ENCODE measurements at regions not wholly inside any gene's neighbourhood (a gene's known extent, or its start where the extent isn't known, plus 50 kb on each side); places are given as distances from the start of the nearest gene placed in this dataset.

DNA sequence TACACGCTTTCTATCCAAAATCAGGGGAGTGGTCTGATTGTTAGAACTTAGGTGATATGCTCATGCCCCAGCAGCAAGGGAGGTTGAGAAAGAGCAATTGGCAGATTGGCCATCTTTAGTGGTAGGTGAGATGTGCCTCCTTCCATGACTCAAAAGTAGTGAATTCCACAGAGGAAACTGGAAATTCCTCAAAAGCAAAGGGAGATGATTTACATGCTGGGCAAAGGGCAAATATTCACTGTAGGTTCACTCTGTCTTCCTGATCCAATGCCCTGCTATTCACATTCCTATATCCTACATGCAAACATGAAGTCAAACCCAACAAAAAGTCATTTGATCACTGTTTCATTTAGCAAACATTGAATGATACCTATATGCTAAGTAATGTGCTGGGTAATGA, 130.1 kb upstream of the ZNF608 start:
- intact Hi-C loops (cut with micrococcal nuclease; ENCODE audit: unreplicated experiment) (no loop called here), in situ Hi-C loops (cut with HindIII; ENCODE audit: extremely low pct_ligation_motif_present, low pct_unique_long_range_greater_than_20kb) (no loop called here)
- no peaks in the 10 kb centered on the region for H3K79me2 ChIP-seq (ENCODE audit: insufficient read depth, low read length)
- no peak for FAIRE-seq
- ChIA-PET CTCF (ENCODE audit: low intra/inter-chr PET ratio, low total read pairs) (no interaction called here), POLR2A (no interaction called here)
- H3K27me3 ChIP-seq (ENCODE audit: control insufficient read depth in 1 of 2, insufficient read depth in 2 of 2, low read length in 2 of 2): no peaks in the 10 kb centered on the region
- no peaks in the 10 kb centered on the region for H4K20me1 ChIP-seq (ENCODE audit: insufficient read depth, low read length)
- no peaks in the 10 kb centered on the region for H3K4me1 ChIP-seq (ENCODE audit: insufficient read depth, low read length)
- no peak overlapping the region for H3K9ac ChIP-seq (ENCODE audit: insufficient read depth, low read depth, low read length)
- no peak for ATAC-seq
- no peak overlapping the region for H2AFZ ChIP-seq (ENCODE audit: low read length)
- no TSS peak for BruUV-seq (replicated peaks)
- no peaks in the 10 kb centered on the region for H3K36me3 ChIP-seq (replicated peaks in 1 of 2; ENCODE audit: control insufficient read depth in 1 of 2, insufficient read depth in 2 of 2, low read length in 2 of 2)
- TF ChIP-seq BCL6 (CRISPR knock-in tag; IDR thresholded peaks at IDR 0.05) (peak; percentile 86), ZMYM2 (CRISPR knock-in tag; IDR thresholded peaks at IDR 0.05) (no peak), TBP (CRISPR knock-in tag; IDR thresholded peaks at IDR 0.05) (no peak), IKZF1 (IDR thresholded peaks at IDR 0.05) (no peak), POGK (CRISPR knock-in tag; conservative IDR thresholded peaks at IDR 0.05) (no peak)
- no peak overlapping the region for H3K27ac ChIP-seq (ENCODE audit: extremely low read length, insufficient read depth, low read length)
- no peak overlapping the region for H3K4me3 ChIP-seq (replicated peaks in 1 of 3; ENCODE audit: insufficient read depth in 1 of 3, low read depth in 2 of 3, low read length in 3 of 3)
- H3K4me2 ChIP-seq (ENCODE audit: low read depth, low read length): no peak overlapping the region
- no peaks in the 10 kb centered on the region for H3K9me3 ChIP-seq (ENCODE audit: low read length)
- DNase-seq (ENCODE audit: low spot score): no peak
- WGBS (ENCODE audit: low lambda C conversion rate): 61% methylated on average over 1 of the region's 1 CpG

DNA sequence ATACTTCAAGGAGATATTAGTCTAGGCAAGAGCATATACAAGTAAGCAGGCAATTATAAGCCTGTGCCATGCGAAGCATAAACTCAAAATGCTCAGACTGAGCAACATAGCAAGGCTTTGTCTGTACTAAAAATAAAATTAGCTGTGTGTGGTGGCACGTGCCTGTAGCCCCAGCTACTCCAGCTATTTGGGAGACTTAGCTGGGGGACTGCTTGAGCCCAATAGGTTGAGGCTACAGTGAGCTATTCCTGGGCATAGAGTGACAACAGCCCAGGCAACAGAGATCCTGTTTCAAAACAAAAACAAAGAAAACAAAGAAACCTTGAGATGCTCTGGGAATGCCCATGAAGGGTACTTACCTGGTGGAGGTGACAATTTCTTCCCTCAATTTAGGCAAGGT, 130.5 kb upstream of the ZNF608 start:
- 39% methylated on average over 2 of the region's 2 CpGs for WGBS (ENCODE audit: low lambda C conversion rate)
- CTCF ChIA-PET (ENCODE audit: low intra/inter-chr PET ratio, low total read pairs): no interaction called here
- ATAC-seq (no peak), DNase-seq (ENCODE audit: low spot score) (no peak), FAIRE-seq (no peak)
- H2AFZ ChIP-seq (ENCODE audit: low read length): no peak overlapping the region
- POLR2A ChIA-PET: no interaction called here
- H3K79me2 ChIP-seq (ENCODE audit: insufficient read depth, low read length): no peaks in the 10 kb centered on the region
- intact Hi-C loops (cut with micrococcal nuclease; ENCODE audit: unreplicated experiment) (no loop called here), in situ Hi-C loops (cut with HindIII; ENCODE audit: extremely low pct_ligation_motif_present, low pct_unique_long_range_greater_than_20kb) (no loop called here)
- H3K4me1 ChIP-seq (ENCODE audit: insufficient read depth, low read length): no peaks in the 10 kb centered on the region
- H3K27me3 ChIP-seq (ENCODE audit: control insufficient read depth in 1 of 2, insufficient read depth in 2 of 2, low read length in 2 of 2): no peaks in the 10 kb centered on the region
- H3K9ac ChIP-seq (ENCODE audit: insufficient read depth, low read depth, low read length): no peak overlapping the region
- no peak overlapping the region for H3K4me2 ChIP-seq (ENCODE audit: low read depth, low read length)
- no TSS peak for BruUV-seq (replicated peaks)
- no peaks in the 10 kb centered on the region for H4K20me1 ChIP-seq (ENCODE audit: insufficient read depth, low read length)
- H3K36me3 ChIP-seq (replicated peaks in 1 of 2; ENCODE audit: control insufficient read depth in 1 of 2, insufficient read depth in 2 of 2, low read length in 2 of 2): no peaks in the 10 kb centered on the region
- no peak overlapping the region for H3K27ac ChIP-seq (ENCODE audit: extremely low read length, insufficient read depth, low read length)
- no peak overlapping the region for H3K4me3 ChIP-seq (replicated peaks in 1 of 3; ENCODE audit: insufficient read depth in 1 of 3, low read depth in 2 of 3, low read length in 3 of 3)
- H3K9me3 ChIP-seq (ENCODE audit: low read length): no peaks in the 10 kb centered on the region
- no peak for TF ChIP-seq ZFP41 (CRISPR knock-in tag; IDR thresholded peaks at IDR 0.05; ENCODE audit: borderline replicate concordance)
- no peak for TF ChIP-seq STAG1 (CRISPR knock-in tag; IDR thresholded peaks at IDR 0.05)
- TF ChIP-seq ZNF510 (CRISPR knock-in tag; IDR thresholded peaks at IDR 0.05; ENCODE audit: low read depth): no peak
- TF ChIP-seq ZNF614 (CRISPR knock-in tag; IDR thresholded peaks at IDR 0.05; ENCODE audit: borderline replicate concordance): no peak
- no peak for TF ChIP-seq SMAD3 (CRISPR knock-in tag; IDR thresholded peaks at IDR 0.05)
- TF ChIP-seq NFATC3 (CRISPR knock-in tag; IDR thresholded peaks at IDR 0.05): no peak
- no peak for TF ChIP-seq NBN (conservative IDR thresholded peaks at IDR 0.05)
- no peak for TF ChIP-seq ATF7 (IDR thresholded peaks at IDR 0.05)
- TF ChIP-seq ATF7 (CRISPR knock-in tag; IDR thresholded peaks at IDR 0.05): no peak
- no peak for TF ChIP-seq HNRNPLL (IDR thresholded peaks at IDR 0.05; ENCODE audit: low read depth, low read length, poor library complexity, severe bottlenecking)
- no peak for TF ChIP-seq CHD2 (IDR thresholded peaks at IDR 0.05; ENCODE audit: low read depth, low read length)
- TF ChIP-seq ZNF737 (CRISPR knock-in tag; IDR thresholded peaks at IDR 0.05; ENCODE audit: borderline replicate concordance): no peak
- no peak for TF ChIP-seq HOXA9 (CRISPR knock-in tag; IDR thresholded peaks at IDR 0.05; ENCODE audit: borderline replicate concordance)
- TF ChIP-seq KLF6 (CRISPR knock-in tag; IDR thresholded peaks at IDR 0.05): no peak

All from HepG2 (cell line).